ENCODE measurements at regions not wholly inside any gene's neighbourhood (a gene's known extent, or its start where the extent isn't known, plus 50 kb on each side); places are given as distances from the start of the nearest gene placed in this dataset.

DNA sequence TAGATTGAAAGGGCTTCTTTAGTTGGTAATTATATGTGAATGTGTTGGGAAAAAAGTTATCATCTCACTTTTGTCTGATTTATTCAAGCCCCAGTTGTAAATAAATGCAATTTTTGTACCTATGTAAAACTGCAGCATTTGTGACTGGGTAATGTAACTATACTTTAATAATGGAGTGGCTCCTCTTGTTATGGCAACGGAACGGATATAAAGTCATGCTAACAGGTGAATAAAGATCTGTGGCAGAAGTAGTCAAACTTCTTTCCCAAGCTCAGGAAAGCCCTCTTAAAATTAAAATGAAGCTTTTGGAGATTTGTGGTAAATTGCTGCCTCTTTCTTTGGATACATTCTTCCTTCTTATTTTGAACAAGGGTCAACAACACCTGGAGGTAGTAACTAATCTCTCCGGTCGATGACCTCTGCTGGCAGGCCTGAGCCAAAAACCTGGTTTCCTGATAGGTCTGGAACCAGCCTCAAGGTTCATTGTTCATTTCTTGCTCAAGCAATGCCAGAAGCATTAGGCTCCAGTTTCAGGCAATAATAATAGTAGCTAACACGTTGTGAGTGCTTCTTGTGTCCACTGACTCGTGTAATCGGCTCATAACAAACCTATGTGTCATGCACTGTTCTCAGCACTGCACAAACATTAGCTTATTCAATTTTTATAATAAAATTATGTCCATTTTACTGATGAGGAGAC, 313.4 kb upstream of the DACH1 start:
- Histone ChIP-seq H2AFZ (ENCODE audit: low read depth, low read length, severe bottlenecking) (no peak overlapping the region), H4K20me1 (ENCODE audit: low read depth, low read length) (no peaks in the 10 kb centered on the region)

DNA sequence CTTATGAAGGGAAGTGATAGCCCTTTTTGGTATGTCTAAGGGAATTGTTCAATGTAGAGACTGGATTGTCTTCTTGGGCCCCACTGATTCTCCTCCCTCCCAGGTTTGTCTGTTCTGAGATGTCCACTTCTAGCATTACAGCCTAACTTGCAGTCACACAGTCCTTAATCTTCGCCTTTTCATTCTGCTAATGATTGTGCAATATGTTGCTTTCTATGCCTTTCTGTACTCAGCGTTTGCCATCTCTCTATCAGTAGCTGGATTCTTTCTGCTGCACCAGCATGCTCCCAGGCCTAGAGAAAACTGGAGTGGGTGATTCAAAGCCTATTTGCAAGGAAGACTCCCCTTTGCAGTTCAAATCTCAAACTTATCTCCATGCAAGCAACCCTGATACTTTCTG, 307.5 kb upstream of the DACH1 start:
- Histone ChIP-seq H3K9me3 (ENCODE audit: insufficient read depth, low read length) (no peaks in the 10 kb centered on the region; the same call in 1 of the 2 replicates), H3K4me3 (ENCODE audit: insufficient read depth, low read length, poor library complexity, severe bottlenecking) (no peak overlapping the region), H4K20me1 (ENCODE audit: low read depth, low read length) (no peaks in the 10 kb centered on the region), H3F3A (ENCODE audit: insufficient read depth) (no peaks in the 10 kb centered on the region), H3K4me2 (ENCODE audit: low read depth, low read length, poor library complexity, severe bottlenecking) (no peak overlapping the region), H3K9ac (ENCODE audit: low read length) (no peak overlapping the region), H3K9me2 (replicated peaks; ENCODE audit: insufficient read depth, low read length) (no peaks in the 10 kb centered on the region), H3K27me3 (ENCODE audit: low read length) (no peaks in the 10 kb centered on the region), H3K27ac (ENCODE audit: low read depth, low read length) (no peak overlapping the region), H2AFZ (ENCODE audit: low read depth, low read length, severe bottlenecking) (no peak overlapping the region), H3K36me3 (ENCODE audit: low read length) (no peaks in the 10 kb centered on the region), H3K79me2 (ENCODE audit: insufficient read depth, low read length) (no peaks in the 10 kb centered on the region)
- TF ChIP-seq, protein P1, sequence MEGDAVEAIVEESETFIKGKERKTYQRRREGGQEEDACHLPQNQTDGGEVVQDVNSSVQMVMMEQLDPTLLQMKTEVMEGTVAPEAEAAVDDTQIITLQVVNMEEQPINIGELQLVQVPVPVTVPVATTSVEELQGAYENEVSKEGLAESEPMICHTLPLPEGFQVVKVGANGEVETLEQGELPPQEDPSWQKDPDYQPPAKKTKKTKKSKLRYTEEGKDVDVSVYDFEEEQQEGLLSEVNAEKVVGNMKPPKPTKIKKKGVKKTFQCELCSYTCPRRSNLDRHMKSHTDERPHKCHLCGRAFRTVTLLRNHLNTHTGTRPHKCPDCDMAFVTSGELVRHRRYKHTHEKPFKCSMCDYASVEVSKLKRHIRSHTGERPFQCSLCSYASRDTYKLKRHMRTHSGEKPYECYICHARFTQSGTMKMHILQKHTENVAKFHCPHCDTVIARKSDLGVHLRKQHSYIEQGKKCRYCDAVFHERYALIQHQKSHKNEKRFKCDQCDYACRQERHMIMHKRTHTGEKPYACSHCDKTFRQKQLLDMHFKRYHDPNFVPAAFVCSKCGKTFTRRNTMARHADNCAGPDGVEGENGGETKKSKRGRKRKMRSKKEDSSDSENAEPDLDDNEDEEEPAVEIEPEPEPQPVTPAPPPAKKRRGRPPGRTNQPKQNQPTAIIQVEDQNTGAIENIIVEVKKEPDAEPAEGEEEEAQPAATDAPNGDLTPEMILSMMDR (IDR thresholded peaks at IDR 0.05; ENCODE audit: insufficient read depth, low read length, poor library complexity, severe bottlenecking), result no peak
- TF ChIP-seq EZH2phosphoT487 (conservative IDR thresholded peaks at IDR 0.05; ENCODE audit: low read length), result no peak

More for the DNA sequence above, 313.4 kb upstream of the DACH1 start:
- H3K4me3 ChIP-seq (ENCODE audit: insufficient read depth, low read length, poor library complexity, severe bottlenecking), result no peak overlapping the region
- TF ChIP-seq EZH2phosphoT487 (conservative IDR thresholded peaks at IDR 0.05; ENCODE audit: low read length), result no peak
- TF ChIP-seq, protein P1 (IDR thresholded peaks at IDR 0.05; ENCODE audit: insufficient read depth, low read length, poor library complexity, severe bottlenecking), result no peak
- H3F3A ChIP-seq (ENCODE audit: insufficient read depth), result no peaks in the 10 kb centered on the region
- no peak overlapping the region for H3K27ac ChIP-seq (ENCODE audit: low read depth, low read length)
- H3K36me3 ChIP-seq (ENCODE audit: low read length), result no peaks in the 10 kb centered on the region
- no peaks in the 10 kb centered on the region for H3K9me2 ChIP-seq (replicated peaks; ENCODE audit: insufficient read depth, low read length)
- no peaks in the 10 kb centered on the region for H3K9me3 ChIP-seq (ENCODE audit: insufficient read depth, low read length)
- H3K4me2 ChIP-seq (ENCODE audit: low read depth, low read length, poor library complexity, severe bottlenecking), result no peak overlapping the region
- H3K79me2 ChIP-seq (ENCODE audit: insufficient read depth, low read length), result no peaks in the 10 kb centered on the region
- no peak overlapping the region for H3K9ac ChIP-seq (ENCODE audit: low read length)
- no peaks in the 10 kb centered on the region for H3K27me3 ChIP-seq (ENCODE audit: low read length)

DNA sequence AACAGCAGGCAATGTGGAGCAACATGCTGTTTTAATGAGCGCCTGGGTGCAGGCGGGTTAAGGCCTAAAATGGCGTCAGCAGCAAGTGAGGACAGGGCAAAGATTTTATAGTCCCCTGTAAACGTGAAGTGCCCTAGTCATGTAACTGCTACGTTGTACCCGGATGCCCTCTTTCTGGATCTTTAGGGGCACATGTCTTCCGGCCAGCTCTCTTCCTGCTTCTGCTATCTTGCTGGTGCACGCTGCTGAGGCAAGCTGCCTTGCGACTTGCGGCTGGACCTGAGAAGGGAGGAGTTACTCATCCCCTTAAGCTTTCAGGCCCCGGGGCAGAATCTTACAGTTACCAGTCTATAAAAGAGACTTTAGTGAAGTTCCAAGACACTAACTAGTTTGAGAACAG, 303.6 kb upstream of the DACH1 start:
- Histone ChIP-seq H3F3A (ENCODE audit: insufficient read depth) (no peaks in the 10 kb centered on the region), H2AFZ (ENCODE audit: low read depth, low read length, severe bottlenecking) (no peak overlapping the region), H3K4me3 (ENCODE audit: insufficient read depth, low read length, poor library complexity, severe bottlenecking) (no peak overlapping the region), H3K79me2 (ENCODE audit: insufficient read depth, low read length) (no peaks in the 10 kb centered on the region), H3K36me3 (ENCODE audit: low read length) (no peaks in the 10 kb centered on the region), H3K9ac (ENCODE audit: low read length) (no peak overlapping the region), H4K20me1 (ENCODE audit: low read depth, low read length) (no peaks in the 10 kb centered on the region), H3K9me2 (replicated peaks; ENCODE audit: insufficient read depth, low read length) (no peaks in the 10 kb centered on the region), H3K4me2 (ENCODE audit: low read depth, low read length, poor library complexity, severe bottlenecking) (no peak overlapping the region), H3K9me3 (ENCODE audit: insufficient read depth, low read length) (no peaks in the 10 kb centered on the region; the same call in 1 of the 2 replicates), H3K27me3 (ENCODE audit: low read length) (no peaks in the 10 kb centered on the region), H3K27ac (ENCODE audit: low read depth, low read length) (no peak overlapping the region)
- no peak for TF ChIP-seq EZH2phosphoT487 (conservative IDR thresholded peaks at IDR 0.05; ENCODE audit: low read length)
- TF ChIP-seq, protein P1 (IDR thresholded peaks at IDR 0.05; ENCODE audit: insufficient read depth, low read length, poor library complexity, severe bottlenecking), result no peak

Data from SU-DHL-6 (cell line).